GM18505 (cell line): ENCODE measurements at regions not wholly inside any gene's neighbourhood (a gene's known extent, or its start where the extent isn't known, plus 50 kb on each side); places are given as distances from the start of the nearest gene placed in this dataset.

ENCODE experiments used
- ATAC-seq: cut with Tn5 transposase; IDR thresholded peaks from one replicate; pipeline ENCODE4 v1.9.1; 2021; ENCODE audit not compliant: unreplicated experiment
- POLR2A ChIP-seq: IDR thresholded peaks from 4 replicates; pipeline ENCODE4 v1.6.1; 2011; ENCODE audit warnings: borderline replicate concordance; ENCODE audit not compliant: insufficient read depth, insufficient read length; ENCODE audit errors: extremely low read depth

GRCh38 chrX:13253223-13253622 lies 66.6 kb downstream of the ATXN3L start:
- no peak for ATAC-seq
- no peak for TF ChIP-seq POLR2A

- no peak for TF ChIP-seq POLR2A
- ATAC-seq: no peak
Observed at GRCh38 chrX:13252726-13253125, 67.1 kb downstream of the ATXN3L start.

GRCh38 chrX:13250826-13251580 lies 68.8 kb downstream of the ATXN3L start:
- ATAC-seq: no peak
- no peak for TF ChIP-seq POLR2A

GRCh38 chrX:13248867-13249486 lies 70.9 kb downstream of the ATXN3L start:
- ATAC-seq: no peak
- TF ChIP-seq POLR2A: no peak

- no peak for ATAC-seq
- TF ChIP-seq POLR2A: no peak
Observed at GRCh38 chrX:13239272-13239671, 80.6 kb downstream of the ATXN3L start.

GRCh38 chrX:13235930-13236329 lies 83.9 kb downstream of the ATXN3L start:
- no peak for ATAC-seq
- no peak for TF ChIP-seq POLR2A

GRCh38 chrX:13232484-13232883 lies 87.4 kb downstream of the ATXN3L start:
- no peak for TF ChIP-seq POLR2A
- no peak for ATAC-seq

- TF ChIP-seq POLR2A: no peak
- no peak for ATAC-seq
Observed at GRCh38 chrX:13226214-13226613, 93.6 kb downstream of the ATXN3L start.

GRCh38 chrX:13223868-13224567 lies 95.8 kb downstream of the ATXN3L start:
- ATAC-seq: no peak
- TF ChIP-seq POLR2A: no peak

GRCh38 chrX:13220916-13221315 lies 98.9 kb downstream of the ATXN3L start:
- no peak for ATAC-seq
- TF ChIP-seq POLR2A: no peak

GRCh38 chrX:13219991-13220764 lies 99.7 kb downstream of the ATXN3L start:
- ATAC-seq: no peak
- no peak for TF ChIP-seq POLR2A

- no peak for TF ChIP-seq POLR2A
- ATAC-seq: no peak
Observed at GRCh38 chrX:13218758-13219157, 101.1 kb downstream of the ATXN3L start.

- no peak for TF ChIP-seq POLR2A
- no peak for ATAC-seq
Observed at GRCh38 chrX:13216139-13216538, 103.7 kb downstream of the ATXN3L start.
